GM21360 (cell line): ENCODE measurements at regions not wholly inside any gene's neighbourhood (a gene's known extent, or its start where the extent isn't known, plus 50 kb on each side); places are given as distances from the start of the nearest gene placed in this dataset.
"Not testable (repeated sequence)": the region's sequence is repeated elsewhere in the genome, so short reads cannot be mapped to it uniquely, and the experiment has no call there.

Experiments
- ATAC-seq: cut with Tn5 transposase; IDR thresholded peaks from one replicate; pipeline ENCODE4 v1.9.1; 2021; ENCODE audit warnings: mild to moderate bottlenecking, moderate library complexity; ENCODE audit not compliant: unreplicated experiment

DNA sequence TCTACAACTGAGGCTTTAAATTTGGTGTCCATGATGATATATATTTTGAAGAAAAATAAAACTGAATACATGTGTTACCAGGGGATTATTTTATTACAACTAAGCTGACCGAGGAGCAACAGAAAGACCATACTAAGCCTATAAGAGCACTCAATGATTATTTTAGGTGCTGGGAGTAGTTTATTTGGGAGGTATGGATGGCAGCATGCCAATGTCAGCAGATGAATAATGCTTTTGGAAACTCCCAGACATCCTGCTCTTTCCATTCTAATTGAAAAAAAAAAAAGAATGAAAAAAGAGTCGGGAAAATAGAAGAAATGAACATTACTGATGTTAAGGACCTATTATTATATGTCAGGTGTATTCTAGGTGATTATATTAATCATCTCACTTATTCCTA is 441.2 kb downstream of the BTG1 start:
- no peak for ATAC-seq

DNA sequence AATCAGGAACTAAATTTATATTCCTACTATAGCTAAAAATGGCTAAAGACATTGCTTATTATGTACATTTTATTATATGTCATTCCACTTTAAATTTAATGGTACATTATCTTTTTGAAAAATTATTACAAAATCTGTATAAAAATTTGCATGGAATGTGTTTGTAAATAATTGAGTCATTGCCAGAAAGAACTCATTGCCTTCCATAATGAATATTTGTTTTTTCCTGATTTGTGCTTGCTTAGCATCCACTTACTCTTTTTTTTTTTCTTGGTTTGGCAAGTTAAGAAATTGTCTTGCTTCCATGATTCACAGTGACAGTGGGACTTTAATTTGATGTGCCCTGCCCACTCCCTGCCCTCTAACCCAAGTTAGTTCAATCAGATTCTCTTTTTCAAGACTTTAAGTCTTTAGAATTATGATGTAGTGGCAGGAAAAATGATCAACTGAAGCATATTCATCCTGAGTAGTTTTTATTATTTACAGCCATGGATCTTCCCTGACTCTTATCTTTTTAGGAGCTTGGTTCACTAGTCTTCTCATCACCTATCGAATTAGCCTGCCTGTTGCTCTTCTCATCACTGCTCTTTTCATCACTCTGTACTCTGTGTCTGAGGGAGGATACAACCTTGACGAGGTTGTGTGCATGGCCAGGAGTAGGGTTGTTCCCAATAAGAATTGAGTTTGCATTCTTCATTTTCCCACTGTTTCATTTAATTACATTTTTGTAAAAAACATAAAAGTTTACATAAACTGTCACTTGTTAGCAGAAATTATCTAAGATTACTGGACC is 442.0 kb downstream of the BTG1 start:
- no peak for ATAC-seq

DNA sequence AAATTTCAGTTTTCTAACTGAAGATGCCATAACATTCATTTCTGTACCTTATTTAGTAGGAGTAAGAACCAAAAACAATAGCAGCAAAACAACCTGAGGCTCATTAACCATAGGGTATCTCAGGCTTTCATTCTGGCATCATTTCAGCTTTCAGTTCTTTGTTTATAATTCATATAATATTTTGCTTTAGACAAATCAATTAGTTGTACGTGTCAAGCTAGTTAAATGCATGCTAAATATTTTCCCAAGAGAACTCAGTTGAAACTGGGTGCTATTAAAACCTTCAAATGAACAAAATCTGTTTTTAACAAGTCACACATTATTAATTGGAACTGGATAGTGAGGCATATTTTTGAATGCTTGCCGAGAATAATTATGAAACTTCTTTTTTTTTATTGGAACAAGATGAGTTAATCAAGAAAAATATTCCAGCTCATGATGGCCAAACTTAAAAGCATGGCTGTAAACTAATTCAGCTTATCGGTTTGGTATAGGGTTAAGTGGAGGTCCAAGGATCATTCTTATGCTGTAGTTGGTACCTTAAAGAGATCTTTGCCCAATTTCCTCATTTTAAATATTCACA is 442.7 kb downstream of the BTG1 start:
- no peak for ATAC-seq

DNA sequence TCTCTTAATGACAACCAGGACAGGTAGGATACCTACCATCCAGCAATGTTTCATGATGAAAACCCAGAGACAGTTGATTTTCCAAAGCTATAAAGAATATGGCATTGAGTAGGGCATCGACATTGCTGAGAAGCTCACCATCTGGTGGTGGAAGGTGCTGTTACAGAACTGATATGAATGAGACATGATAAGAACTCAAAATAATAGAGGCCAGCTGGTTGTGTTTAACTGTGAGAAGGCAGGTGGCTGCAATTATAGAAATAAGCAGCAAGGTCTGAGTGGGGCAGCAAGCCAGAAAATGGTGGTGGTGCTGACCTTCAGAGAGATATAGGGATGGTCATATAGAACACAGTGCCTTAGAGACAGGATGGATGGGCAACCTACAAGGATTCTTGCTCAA is 449.7 kb downstream of the BTG1 start:
- ATAC-seq, result no peak

DNA sequence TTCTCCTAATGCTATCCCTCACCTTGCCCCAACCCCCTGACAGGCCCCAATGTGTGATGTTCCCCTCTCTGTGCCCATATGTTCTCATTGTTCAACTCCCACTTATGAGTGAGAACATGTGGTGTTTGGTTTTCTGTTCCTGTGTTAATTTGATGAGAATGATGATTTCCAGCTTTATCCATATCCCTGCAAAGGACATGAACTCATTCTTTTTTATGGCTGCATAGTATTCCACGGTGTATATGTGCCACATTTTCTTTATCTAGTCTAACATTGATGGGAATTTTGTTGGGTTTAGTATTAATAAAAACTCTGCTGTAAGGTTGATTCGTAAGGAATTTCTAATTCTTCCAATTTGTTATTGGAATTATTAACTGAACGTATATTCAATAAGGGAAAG is 450.2 kb downstream of the BTG1 start:
- ATAC-seq, result not testable (repeated sequence)

DNA sequence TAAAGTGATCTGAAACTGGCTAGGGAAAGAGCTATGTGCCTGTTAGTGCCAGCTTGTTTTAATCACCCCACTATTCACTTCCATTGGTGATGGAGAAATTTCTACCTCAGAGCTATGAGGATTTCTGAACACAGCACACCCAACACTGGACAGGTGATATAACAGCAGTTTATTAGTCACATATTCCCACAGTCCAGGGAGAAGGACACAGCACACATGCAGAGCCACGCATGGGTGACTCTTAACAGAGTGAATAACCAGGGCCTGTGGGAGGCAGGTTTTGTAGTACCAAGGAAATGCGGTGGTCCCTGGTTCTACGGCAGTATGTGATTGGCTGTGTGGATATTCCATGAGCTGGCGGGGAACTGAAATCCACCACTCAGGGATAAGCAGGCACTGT is 455.1 kb downstream of the BTG1 start:
- no peak for ATAC-seq

DNA sequence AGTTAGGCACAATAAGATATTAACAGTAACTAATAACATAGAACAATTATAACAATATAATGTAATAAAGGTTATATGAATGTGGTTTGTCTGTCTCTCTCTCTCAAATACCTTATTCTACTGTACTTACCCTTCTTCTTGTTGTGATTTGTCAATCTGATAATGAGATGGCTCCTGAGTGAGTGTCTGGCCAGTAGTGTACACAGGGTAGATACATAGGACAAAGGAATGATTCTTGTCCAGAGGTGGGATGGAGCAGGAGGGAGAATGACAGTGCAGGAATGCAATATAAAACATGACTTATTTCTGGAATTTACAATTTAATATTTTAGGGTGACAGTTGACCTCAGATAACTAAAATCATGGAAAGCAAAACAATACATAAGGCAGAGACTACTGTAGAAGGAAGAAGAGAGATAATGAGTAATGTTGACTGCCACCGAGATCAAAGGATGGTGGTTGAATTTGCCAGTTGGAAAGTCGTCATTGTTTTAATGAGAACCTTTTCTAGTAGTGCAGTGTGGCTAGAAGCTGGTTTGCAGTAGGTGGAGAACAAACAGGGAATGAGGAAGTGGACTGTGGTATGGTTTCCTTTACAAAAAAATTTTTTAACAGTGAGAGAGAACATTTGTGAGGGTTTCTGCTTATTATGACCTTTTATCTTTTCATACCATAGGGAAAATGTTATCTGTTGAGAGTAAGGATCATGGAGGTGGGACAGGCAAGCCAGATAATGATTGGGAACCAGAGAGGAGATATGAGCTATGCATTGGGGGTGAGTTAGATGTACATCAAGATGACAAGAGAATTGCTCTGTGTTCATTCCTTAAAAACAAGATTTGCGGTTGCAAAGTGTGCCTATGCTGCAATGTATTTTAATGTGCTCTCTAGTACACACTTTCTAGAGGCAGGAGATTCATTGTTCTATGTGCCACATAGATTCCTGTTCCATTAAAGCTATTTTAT is 458.3 kb downstream of the BTG1 start:
- no peak for ATAC-seq

DNA sequence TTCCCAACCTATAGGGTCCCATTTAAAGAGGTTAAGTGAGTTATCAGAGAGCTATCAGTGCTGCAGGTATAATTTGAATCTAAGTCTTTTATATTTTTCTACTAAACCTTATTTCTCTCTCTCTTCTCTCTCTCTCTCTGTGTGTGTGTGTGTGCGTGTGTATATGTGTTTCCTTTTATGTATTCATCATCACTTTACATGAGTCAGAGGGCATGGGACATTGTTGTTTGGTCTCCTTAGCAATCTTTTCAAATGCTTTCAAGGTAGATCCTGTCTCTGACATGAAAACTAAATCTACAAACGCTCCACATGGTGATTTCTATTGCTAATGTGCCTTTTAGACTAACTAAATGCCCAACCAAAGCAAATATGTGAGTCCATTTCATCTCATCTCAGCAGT is 459.7 kb downstream of the BTG1 start:
- no peak for ATAC-seq

DNA sequence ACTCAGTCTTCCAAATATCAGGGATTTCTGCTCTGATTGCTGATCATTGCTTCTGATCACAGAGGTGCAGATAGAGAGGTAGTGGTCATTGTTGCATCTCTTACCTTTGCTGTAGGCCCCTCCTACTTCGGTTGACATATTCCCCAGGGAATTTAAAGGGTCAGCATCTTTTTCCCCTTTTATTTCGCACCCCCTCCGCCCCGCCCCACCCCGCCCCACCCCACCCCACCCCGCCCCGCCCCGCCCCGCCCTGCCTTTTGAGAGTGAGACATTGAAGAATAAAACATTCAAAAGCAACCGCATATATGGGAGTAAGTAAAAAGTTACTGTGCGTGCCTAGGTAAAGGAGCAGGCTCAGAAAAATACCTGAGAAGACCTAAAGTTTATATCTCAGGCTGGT is 463.9 kb downstream of the BTG1 start:
- ATAC-seq, result no peak

DNA sequence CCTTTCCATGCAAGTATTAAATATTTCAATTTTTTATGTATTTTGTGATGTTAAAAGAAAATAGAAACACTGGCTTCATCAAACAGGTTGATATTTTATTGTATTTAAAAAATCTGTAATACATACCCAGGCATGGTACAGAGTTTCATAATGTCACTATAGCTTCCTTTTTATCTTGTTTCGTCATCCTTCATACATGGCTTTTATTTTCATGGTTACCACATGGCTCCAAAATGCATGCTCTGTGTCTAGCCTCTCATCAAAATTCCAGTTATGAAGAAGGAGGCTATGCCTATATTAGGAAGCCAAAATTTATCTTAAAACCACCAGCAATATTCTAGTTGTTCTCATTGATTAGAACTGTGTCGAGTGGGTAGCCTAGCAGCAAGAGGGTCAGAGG is 464.8 kb downstream of the BTG1 start:
- ATAC-seq, result no peak

DNA sequence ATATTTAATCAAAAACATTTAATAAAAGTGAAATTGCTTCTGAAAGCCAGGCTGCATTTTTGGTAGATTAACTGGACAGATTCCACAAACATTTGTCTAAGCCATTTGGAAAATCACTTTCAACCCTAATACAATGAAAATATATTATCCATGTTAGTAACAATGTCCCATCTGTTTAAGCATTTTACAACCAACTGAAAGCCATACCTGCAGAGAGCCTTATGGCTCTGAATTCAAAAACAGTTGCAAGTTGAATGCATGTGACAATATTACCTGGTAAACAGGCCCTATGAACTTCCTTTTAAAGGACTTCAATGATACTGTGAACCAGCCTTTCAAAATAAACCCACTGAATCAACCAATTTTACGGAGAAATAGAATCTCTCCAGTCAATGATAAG is 468.1 kb downstream of the BTG1 start:
- no peak for ATAC-seq

DNA sequence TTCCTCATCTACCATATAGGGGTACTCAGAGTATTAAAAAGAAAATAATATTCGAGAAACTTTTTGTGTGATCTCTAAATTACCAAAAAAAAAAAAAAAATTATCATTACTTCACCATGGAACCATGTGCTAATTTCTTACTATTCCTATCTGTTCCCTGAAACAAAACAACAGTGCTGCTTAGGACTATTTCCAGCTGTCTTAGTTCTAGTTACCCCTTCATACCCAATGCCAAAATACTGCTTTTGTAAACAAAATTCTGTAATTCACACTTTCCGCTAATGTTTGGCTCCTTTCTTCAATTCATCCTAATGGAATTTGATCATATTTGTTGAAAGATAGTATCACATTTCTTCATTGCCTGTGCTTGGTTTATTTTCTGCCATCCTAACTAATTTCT is 470.2 kb downstream of the BTG1 start:
- no peak for ATAC-seq

DNA sequence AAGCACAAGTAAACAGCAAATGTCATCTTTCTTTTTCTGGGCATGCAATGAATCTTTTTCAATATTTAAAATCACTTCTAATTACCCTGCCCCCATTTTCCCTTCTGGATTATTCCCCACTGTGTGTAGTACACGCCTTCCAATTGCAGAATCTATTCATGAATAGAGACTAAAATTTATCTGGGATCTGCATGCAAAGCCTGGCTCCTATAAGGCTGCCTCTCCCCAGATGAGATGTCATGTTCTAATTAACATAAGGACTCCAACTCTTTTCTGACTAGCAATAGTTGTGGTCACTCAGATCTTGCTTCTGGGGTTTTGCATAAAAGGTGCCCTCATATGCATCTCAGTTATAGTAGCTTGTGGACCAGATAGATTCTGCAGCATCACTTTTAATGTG is 473.5 kb downstream of the BTG1 start:
- ATAC-seq, result no peak

DNA sequence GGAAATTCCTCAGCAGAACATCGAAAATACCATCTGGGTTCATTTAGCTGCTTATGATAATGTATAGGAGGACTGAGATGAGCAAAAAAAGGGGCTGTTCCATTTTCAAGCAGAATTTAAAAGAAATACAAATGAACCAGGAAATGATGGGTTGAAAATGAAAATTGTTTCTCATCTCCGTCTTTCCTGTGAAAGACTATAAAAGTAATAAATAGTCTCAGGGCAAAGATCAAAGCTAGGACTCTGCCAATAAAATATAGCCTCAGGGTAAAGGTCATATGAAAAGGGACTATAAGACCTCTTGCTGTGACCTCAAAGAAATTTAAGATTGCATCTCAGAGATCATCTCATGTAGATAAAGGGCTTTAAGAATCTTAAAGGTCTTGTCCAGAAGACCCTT is 478.0 kb downstream of the BTG1 start:
- no peak for ATAC-seq

DNA sequence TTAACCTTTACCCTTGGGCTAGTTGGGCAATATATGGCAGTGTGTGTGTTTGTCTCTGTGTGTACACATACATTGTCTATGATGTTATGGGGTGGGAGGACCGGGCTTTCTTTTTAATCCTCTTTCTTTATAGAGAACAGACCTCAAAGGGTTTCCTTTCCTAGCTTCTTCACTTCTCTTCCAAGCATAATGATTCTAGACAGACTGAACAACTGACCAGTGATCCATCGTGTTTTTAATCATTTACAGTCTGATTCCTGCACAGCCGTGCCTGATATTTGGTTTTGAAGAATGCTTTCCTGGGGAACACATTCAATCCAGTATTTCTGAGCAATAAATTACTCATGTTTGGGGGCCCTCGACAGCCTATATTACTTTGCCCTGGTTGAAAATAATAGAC is 481.1 kb upstream of the DCN start:
- ATAC-seq, result no peak

DNA sequence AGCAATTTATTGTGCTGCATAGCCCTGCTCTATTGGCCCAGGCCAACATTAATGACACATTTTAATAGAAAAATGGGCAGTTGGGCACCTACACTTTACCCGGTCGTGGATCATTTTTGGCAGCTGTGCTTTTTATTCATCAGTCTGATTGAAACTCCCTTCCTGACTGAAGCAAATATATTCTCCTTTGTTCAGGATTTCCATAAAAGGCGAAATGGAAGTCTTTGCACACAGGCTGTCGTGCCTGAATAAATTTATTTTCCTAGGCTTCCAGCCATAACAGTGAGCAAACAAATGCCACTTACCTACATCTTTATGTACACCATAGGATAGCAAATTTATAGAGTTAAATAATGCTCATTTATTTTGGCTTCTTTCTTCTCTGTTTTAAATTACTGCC is 480.7 kb upstream of the DCN start:
- no peak for ATAC-seq

DNA sequence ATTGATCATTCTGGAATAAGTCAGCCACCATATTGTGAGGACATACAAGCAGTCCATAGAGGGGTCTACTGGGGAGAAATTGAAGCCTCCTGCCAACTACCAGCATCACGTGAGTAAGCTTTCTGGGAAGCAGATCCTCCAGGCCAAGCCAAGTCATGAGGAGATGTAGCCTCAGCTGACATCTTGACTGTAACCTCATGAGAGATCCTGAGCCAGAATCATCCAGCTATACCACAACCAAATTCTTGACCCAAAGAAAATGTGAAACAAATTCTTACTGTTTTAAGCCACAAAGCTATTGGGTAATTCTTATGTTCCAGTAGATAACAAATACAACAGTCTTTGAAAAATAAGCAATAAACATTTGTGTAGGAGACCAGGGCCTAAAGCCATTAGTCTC is 479.4 kb upstream of the DCN start:
- no peak for ATAC-seq

DNA sequence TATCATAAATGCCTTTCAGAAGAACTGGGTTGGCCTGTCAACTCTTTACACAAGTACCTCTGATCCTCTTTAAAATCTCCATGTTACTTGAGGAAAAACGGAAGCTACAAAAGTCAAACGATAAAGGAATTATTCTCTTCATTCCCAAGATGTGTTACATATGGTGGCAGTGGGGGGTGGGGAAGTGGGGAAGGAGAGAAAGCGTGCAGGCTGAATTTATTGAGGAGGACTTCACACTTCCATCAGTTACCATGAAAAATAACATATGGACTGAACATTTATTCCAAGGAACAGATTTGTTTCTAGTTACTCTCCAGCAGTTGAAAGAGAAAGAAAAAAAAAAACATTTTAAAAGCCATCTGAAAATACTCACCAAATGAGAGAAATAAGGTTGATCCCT is 474.4 kb upstream of the DCN start:
- no peak for ATAC-seq

DNA sequence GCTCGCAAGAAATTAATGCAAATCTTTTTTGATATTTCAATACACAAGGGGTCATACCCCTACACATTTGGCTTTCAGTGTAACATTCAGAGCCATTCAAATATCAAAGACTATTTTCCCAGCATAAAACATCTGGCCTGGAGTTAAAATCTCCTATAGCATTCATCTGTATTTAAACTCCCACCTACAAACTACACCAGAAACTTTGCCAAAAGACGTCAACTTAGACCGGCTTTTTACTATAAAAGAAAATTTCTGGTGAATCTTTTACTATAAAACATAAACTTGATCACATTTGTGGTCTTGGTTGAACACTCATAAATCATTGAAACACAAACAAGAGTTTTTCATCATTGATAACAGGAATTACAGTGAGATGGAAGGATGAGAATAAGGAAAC is 473.3 kb upstream of the DCN start:
- ATAC-seq, result no peak

DNA sequence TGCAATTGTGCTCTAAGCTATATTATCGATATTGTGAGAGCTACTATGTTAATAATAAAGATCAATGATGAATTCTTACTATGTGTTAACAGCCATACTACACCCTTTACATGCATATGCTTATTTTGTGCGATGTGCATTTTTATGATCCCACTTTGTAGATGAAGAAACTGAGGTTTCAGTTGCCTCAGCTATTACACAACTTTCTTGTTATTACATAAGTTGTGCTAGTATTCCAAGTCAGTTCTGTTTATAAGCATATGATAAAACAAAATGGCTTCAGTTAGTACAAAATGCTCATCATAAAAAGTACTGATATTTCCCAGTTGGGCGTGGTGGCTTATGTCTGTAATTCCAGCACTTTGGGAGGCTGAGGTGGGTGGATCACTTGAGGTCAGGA is 471.5 kb upstream of the DCN start:
- no peak for ATAC-seq

DNA sequence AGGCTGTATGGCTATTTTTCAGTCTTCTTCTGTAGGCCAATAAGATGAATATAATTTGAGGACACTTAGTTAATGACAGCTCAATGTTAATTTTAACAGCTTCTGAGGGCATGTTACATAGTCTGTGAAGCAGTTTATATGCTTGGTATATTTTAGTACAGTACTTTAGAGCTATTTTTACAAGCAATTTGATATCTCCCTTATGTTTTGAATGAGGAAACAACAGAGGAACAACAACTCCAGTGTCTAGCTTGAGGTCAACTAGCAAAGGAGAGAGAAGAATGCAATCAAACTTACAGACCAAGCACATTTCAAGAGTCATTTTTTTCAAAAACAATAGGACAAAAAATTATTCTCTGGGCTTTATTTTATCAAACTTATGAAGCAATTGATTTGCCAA is 469.1 kb upstream of the DCN start:
- no peak for ATAC-seq

DNA sequence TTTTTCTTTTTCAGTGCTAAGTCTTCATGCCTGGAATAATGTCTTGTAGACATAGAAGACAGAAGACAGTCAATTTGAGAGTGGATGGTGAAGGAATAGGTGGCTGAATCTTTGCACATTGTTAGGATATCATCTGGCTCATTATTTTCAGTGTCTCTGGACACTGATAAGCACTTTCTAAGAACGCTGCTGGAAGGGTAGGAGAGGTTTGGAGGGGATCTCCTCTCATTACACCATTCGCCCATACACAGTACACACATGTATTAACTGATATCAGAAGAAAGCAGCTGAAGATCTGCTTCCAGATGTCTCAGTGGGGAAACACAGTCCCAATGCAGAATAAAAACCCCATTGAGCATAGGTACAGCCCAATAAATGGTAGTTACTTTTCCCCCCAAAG is 461.1 kb upstream of the DCN start:
- ATAC-seq, result no peak
